Naive B cell (primary cell): ENCODE measurements at regions not wholly inside any gene's neighbourhood (a gene's known extent, or its start where the extent isn't known, plus 50 kb on each side); places are given as distances from the start of the nearest gene placed in this dataset.

Experiments used
- ATAC-seq, 2 donors: fragments of 150-1000 bp; cut with Tn5 transposase; 2 replicates each; pipeline ENCODE4 v1.10.0; 2021; ENCODE audit warnings: low read depth in 2 of 2, mild to moderate bottlenecking in 2 of 2, moderate library complexity in 2 of 2
- DNase-seq: peaks from one replicate; pipeline ENCODE4 v3.0.0; 2022
- H3K27ac Mint-ChIP-seq, 6 donors: one replicate each; pipeline ENCODE4 v1.8.0; 2020 to 2022; ENCODE audit warnings: mild to moderate bottlenecking in 6 of 6, mixed read lengths in 6 of 6, moderate library complexity in 5 of 6, inconsistent platforms in 2 of 6
- H3K27me3 Mint-ChIP-seq, 3 donors: one replicate each; pipeline ENCODE4 v1.8.0; 2021 to 2022; ENCODE audit warnings: mixed read lengths in 3 of 3, mild to moderate bottlenecking in 1 of 3
- H3K36me3 Mint-ChIP-seq, 2 donors: one replicate each; pipeline ENCODE4 v1.8.0; 2020 to 2022; ENCODE audit warnings: mixed read lengths in 2 of 2, inconsistent platforms in 1 of 2, mild to moderate bottlenecking in 1 of 2
- H3K4me1 Mint-ChIP-seq, 3 donors: one replicate each; pipeline ENCODE4 v1.8.0; 2020 to 2022; ENCODE audit warnings: mixed read lengths in 3 of 3, inconsistent platforms in 1 of 3, mild to moderate bottlenecking in 1 of 3, moderate library complexity in 1 of 3
- H3K4me3 Mint-ChIP-seq, 8 donors: one replicate each; pipeline ENCODE4 v1.8.0; 2020 to 2022; ENCODE audit warnings: mild to moderate bottlenecking in 8 of 8, mixed read lengths in 8 of 8, moderate library complexity in 8 of 8, inconsistent platforms in 2 of 8
- H3K9me3 Mint-ChIP-seq, 7 donors: one replicate each; pipeline ENCODE4 v1.8.0; 2020 to 2022; ENCODE audit warnings: mixed read lengths in 7 of 7, mild to moderate bottlenecking in 5 of 7, inconsistent platforms in 2 of 7, moderate library complexity in 1 of 7

GRCh38 chr1:187408212-187409004, 579.7 kb downstream of the PLA2G4A start:
- peaks cover 0 to 9% (median 0%) of the 10 kb centered on the region in 7 donors for H3K9me3 Mint-ChIP-seq
- H3K4me1 Mint-ChIP-seq, result no peaks in the 10 kb centered on the region
- no peaks in the 10 kb centered on the region for H3K36me3 Mint-ChIP-seq
- no peak overlapping the region for H3K4me3 Mint-ChIP-seq
- ATAC-seq (no peak), DNase-seq (no peak)
- H3K27me3 Mint-ChIP-seq, result no peaks in the 10 kb centered on the region
- no peak overlapping the region for H3K27ac Mint-ChIP-seq

DNA sequence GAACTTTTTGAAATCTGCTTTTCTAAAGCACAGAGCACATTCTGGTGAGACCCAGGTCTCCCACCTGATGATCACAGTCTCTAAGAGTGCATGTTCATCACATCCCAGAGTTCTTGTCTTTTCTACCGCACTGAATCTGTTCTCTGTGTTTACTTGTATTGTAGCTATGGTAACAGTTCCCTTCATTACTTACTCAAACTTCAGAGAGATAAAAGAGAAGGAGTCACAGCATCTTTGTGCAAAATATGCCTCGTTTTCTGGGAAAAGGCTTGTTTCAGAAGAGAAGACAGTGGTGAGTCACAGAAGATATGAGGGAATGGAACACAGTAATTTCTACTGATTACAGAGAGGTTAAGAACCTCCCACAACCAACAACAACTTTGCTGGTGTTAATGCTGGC, 580.6 kb downstream of the PLA2G4A start:
- H3K36me3 Mint-ChIP-seq, result no peaks in the 10 kb centered on the region
- ATAC-seq (no peak), DNase-seq (no peak)
- H3K9me3 Mint-ChIP-seq, result peaks cover 0 to 9% (median 0%) of the 10 kb centered on the region in 7 donors
- H3K4me3 Mint-ChIP-seq, result no peak overlapping the region
- no peak overlapping the region for H3K27ac Mint-ChIP-seq
- H3K4me1 Mint-ChIP-seq, result no peaks in the 10 kb centered on the region
- no peaks in the 10 kb centered on the region for H3K27me3 Mint-ChIP-seq

DNA sequence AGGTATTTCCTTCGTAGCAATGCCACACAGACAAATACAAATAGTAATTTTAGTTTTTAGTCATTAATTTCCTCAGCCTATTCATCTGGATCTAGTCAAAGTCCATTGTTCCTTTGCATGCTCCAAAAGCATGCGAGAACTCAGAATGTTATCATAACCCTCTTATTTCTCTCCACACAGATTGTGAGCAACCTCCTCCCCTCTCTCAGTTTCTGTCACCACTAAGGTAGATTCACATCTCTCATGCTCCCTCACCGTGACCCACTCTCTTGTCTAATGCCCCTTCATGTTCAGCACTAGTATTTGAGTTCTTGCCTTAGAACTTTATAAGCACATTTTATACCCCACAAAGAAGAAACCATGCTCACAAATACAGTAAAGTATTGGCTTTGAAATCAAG, 582.4 kb downstream of the PLA2G4A start:
- no peak for ATAC-seq
- Mint-ChIP-seq H3K27me3 (no peaks in the 10 kb centered on the region), H3K9me3 (peaks cover 0 to 9% (median 0%) of the 10 kb centered on the region in 7 donors), H3K36me3 (no peaks in the 10 kb centered on the region), H3K4me1 (no peaks in the 10 kb centered on the region), H3K4me3 (no peak overlapping the region), H3K27ac (peak overlapping the region in 1 of 6 donors; percentile 39)
- DNase-seq, result no peak

- ATAC-seq (no peak), DNase-seq (no peak)
- Mint-ChIP-seq H3K4me3 (no peak overlapping the region), H3K4me1 (no peaks in the 10 kb centered on the region), H3K9me3 (peaks cover 0 to 5% (median 0%) of the 10 kb centered on the region in 7 donors), H3K27me3 (no peaks in the 10 kb centered on the region), H3K36me3 (no peaks in the 10 kb centered on the region), H3K27ac (no peak overlapping the region)
Observed at GRCh38 chr1:187413405-187414169, 584.8 kb downstream of the PLA2G4A start.

DNA sequence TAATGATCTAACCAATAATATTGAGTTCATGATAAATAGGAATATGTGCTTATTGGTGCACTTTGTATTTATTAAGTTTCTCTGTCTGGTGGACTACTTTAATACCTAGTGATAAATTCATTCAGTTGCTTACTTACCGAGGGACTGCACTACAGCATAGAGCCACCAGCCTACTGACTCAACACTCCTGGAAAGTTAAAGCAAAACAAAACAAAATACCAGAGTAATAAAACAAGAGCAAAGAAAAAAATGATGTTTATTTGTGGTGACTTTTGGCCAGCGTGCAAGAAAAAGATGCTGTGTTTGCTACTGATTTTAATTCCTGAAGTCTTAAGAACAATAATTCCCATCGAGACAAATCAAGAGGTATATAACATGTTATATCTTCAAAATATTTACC, 586.3 kb downstream of the PLA2G4A start:
- no peaks in the 10 kb centered on the region for H3K36me3 Mint-ChIP-seq
- peaks cover 0 to 5% (median 0%) of the 10 kb centered on the region in 7 donors for H3K9me3 Mint-ChIP-seq
- H3K27me3 Mint-ChIP-seq, result no peaks in the 10 kb centered on the region
- H3K27ac Mint-ChIP-seq, result no peak overlapping the region
- H3K4me1 Mint-ChIP-seq, result no peaks in the 10 kb centered on the region
- H3K4me3 Mint-ChIP-seq, result no peak overlapping the region
- ATAC-seq (no peak), DNase-seq (no peak)

DNA sequence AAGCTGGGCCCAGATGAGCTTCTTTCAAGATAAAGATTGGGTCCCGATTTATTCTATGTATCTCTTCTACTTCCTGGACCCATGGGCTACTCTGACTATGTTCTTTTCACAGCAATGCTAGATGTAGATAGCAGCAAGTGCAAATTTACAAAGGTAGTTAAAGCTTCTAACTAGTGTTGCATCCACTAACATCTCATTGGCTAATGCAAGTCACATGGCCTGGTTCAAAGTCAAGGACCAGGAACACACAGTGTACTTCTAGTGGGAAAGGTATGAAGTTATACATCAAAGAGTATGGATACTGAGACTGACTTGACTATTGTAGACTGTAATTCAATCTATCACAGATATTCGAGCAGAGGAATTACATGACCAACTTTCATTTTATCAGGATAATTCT, 588.8 kb downstream of the PLA2G4A start:
- Mint-ChIP-seq H3K4me1 (no peaks in the 10 kb centered on the region), H3K27ac (no peak overlapping the region), H3K4me3 (no peak overlapping the region), H3K27me3 (no peaks in the 10 kb centered on the region), H3K9me3 (peaks cover 0 to 2% (median 0%) of the 10 kb centered on the region in 7 donors), H3K36me3 (no peaks in the 10 kb centered on the region)
- no peak for DNase-seq
- no peak for ATAC-seq

DNA sequence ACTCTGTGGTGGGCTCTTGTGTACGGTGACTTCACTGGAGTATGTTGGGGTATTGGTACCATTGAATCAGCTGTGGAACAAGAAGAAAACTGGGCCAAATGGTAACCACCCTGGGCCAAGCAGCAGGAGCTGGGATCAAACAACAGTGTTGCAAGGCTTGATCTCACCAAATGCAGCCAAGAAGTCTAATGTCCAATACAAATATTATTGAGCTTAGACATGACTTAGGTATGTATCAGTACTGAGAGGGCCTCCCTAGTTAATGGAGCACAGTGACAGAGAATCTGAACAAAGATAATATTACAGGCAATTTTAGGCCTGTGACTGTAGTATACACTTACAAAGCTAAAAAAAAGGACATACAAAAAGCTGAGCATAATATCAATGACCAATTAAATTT, 604.8 kb downstream of the PLA2G4A start:
- Mint-ChIP-seq H3K4me3 (no peak overlapping the region), H3K27me3 (no peaks in the 10 kb centered on the region), H3K36me3 (no peaks in the 10 kb centered on the region), H3K4me1 (no peaks in the 10 kb centered on the region), H3K9me3 (peaks cover 0 to 2% (median 0%) of the 10 kb centered on the region in 7 donors), H3K27ac (no peak overlapping the region)
- ATAC-seq (no peak), DNase-seq (no peak)

GRCh38 chr1:187442603-187443002, 613.9 kb downstream of the PLA2G4A start:
- no peak for ATAC-seq
- no peaks in the 10 kb centered on the region for H3K4me1 Mint-ChIP-seq
- H3K4me3 Mint-ChIP-seq, result no peak overlapping the region
- H3K36me3 Mint-ChIP-seq, result no peaks in the 10 kb centered on the region
- no peak for DNase-seq
- H3K27me3 Mint-ChIP-seq, result no peaks in the 10 kb centered on the region
- H3K9me3 Mint-ChIP-seq, result peaks cover 0 to 6% (median 2%) of the 10 kb centered on the region in 7 donors
- no peak overlapping the region for H3K27ac Mint-ChIP-seq

DNA sequence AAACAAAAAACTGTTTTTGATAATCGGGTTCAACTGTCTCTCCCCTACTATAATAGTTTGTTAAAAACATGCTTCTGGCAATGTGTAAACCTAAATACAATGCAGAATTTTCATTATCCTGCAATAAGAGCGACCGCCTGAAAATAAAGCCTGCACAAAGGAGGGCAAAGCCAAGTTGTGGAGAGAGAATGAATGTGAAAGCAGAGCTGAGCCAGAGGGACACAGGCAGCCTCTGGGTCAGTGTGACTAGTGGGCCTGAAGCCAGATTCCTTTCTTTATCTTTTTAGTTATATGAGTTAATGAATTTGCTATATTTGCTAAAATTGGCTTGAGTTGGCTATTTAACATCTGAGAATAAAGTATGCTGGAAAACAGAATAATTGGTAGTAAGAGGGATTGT, 615.2 kb downstream of the PLA2G4A start:
- H3K4me3 Mint-ChIP-seq, result no peak overlapping the region
- ATAC-seq (no peak), DNase-seq (no peak)
- H3K36me3 Mint-ChIP-seq, result no peaks in the 10 kb centered on the region
- no peaks in the 10 kb centered on the region for H3K4me1 Mint-ChIP-seq
- no peak overlapping the region for H3K27ac Mint-ChIP-seq
- H3K9me3 Mint-ChIP-seq, result peaks cover 0 to 6% (median 2%) of the 10 kb centered on the region in 7 donors
- H3K27me3 Mint-ChIP-seq, result no peaks in the 10 kb centered on the region

GRCh38 chr1:187445066-187445465, 616.3 kb downstream of the PLA2G4A start:
- H3K4me1 Mint-ChIP-seq, result no peaks in the 10 kb centered on the region
- H3K4me3 Mint-ChIP-seq, result no peak overlapping the region
- no peak for DNase-seq
- H3K36me3 Mint-ChIP-seq, result no peaks in the 10 kb centered on the region
- no peak overlapping the region for H3K27ac Mint-ChIP-seq
- H3K27me3 Mint-ChIP-seq, result no peaks in the 10 kb centered on the region
- ATAC-seq, result no peak
- H3K9me3 Mint-ChIP-seq, result peaks cover 0 to 6% (median 2%) of the 10 kb centered on the region in 7 donors

DNA sequence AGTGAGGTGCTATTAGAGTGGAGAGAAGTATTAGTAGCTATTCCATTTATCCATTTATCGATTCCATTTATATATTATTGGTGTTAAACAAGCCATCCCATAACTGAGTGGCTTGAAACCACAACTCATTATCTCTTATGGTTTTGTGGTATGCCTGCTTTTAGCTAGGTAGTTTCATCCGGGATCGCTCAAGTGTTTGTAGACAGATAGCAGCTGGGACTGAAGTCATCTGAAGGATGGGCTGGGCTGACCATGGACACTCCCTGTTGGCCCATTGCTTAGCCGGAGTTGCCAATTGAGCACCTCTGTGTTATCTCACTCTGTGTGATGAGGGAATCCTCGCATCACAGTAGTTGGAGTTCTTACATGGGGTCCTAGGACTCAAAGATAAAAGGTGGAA, 622.5 kb downstream of the PLA2G4A start:
- H3K9me3 Mint-ChIP-seq, result peaks cover 0 to 3% (median 0%) of the 10 kb centered on the region in 7 donors
- H3K4me3 Mint-ChIP-seq, result no peak overlapping the region
- H3K27ac Mint-ChIP-seq, result no peak overlapping the region
- no peak for DNase-seq
- no peak for ATAC-seq
- H3K36me3 Mint-ChIP-seq, result no peaks in the 10 kb centered on the region
- no peaks in the 10 kb centered on the region for H3K27me3 Mint-ChIP-seq
- no peaks in the 10 kb centered on the region for H3K4me1 Mint-ChIP-seq

DNA sequence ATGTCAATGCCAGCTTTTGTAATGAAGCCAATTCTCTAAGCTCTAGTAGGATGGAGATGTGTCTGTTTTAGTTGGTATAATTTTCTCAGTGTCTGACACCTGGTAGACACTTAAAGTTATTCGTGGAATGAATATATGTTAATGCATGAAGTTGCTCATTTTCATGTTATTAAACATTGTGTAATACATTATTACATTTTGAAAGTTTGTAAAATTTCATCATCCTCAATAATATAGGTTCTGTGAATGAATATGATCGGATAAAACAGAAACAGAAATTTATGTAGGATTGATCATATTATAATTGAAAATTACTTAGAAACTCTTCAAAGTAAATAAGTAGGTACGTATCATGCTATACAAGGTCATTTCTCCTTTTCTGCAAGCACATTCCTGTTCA, 625.3 kb downstream of the PLA2G4A start:
- ATAC-seq, result no peak
- no peaks in the 10 kb centered on the region for H3K4me1 Mint-ChIP-seq

GRCh38 chr1:187456446-187456845, 627.7 kb downstream of the PLA2G4A start:
- Mint-ChIP-seq H3K4me3 (no peak overlapping the region), H3K27me3 (no peaks in the 10 kb centered on the region), H3K36me3 (no peaks in the 10 kb centered on the region), H3K27ac (no peak overlapping the region), H3K4me1 (no peaks in the 10 kb centered on the region), H3K9me3 (peaks cover 0 to 5% (median 1%) of the 10 kb centered on the region in 7 donors)
- DNase-seq (no peak), ATAC-seq (no peak)

More for the DNA sequence above, 625.3 kb downstream of the PLA2G4A start:
- no peak for DNase-seq
- H3K27ac Mint-ChIP-seq, result no peak overlapping the region
- no peaks in the 10 kb centered on the region for H3K36me3 Mint-ChIP-seq
- no peak overlapping the region for H3K4me3 Mint-ChIP-seq
- H3K27me3 Mint-ChIP-seq, result no peaks in the 10 kb centered on the region
- peaks cover 0 to 3% (median 0%) of the 10 kb centered on the region in 7 donors for H3K9me3 Mint-ChIP-seq

DNA sequence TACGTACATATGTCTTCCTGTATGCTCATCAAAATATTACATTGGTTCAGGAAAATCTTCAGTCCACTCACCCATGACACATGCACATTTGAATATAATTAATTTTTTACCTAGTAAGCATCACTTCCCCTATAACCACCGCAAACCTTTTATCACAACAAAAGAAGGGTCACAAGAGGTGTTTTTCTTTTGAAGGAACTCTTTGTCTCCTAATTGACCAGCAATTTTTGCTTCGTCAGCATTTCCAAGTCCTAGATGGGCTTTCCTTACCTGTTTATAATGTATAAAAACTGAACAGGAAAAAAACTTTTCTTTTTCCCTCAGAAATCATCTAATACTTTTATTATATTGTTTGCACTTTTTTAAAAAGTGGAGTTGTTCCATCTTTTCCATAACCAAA, 631.3 kb downstream of the PLA2G4A start:
- no peaks in the 10 kb centered on the region for H3K36me3 Mint-ChIP-seq
- H3K4me3 Mint-ChIP-seq, result no peak overlapping the region
- H3K27me3 Mint-ChIP-seq, result no peaks in the 10 kb centered on the region
- ATAC-seq (no peak), DNase-seq (no peak)
- H3K9me3 Mint-ChIP-seq, result peaks cover 8 to 21% (median 14%) of the 10 kb centered on the region in 7 donors
- H3K4me1 Mint-ChIP-seq, result no peaks in the 10 kb centered on the region
- no peak overlapping the region for H3K27ac Mint-ChIP-seq
